AG04450 (cell line): ENCODE measurements at regions not wholly inside any gene's neighbourhood (a gene's known extent, or its start where the extent isn't known, plus 50 kb on each side); places are given as distances from the start of the nearest gene placed in this dataset.

ENCODE experiments used
- CTCF ChIA-PET: fragments of 300-600, 350-600 bp; formaldehyde crosslinking; extraction: SDS; loops from one replicate; lab custom pipeline; 2022; ENCODE audit warnings: antibody characterized with exemption, inconsistent platforms; lab: Charles Lee
- POLR2A ChIA-PET: fragments of 350-600 bp; formaldehyde crosslinking; extraction: SDS; loops from one replicate; lab custom pipeline; 2021; ENCODE audit warnings: antibody characterized with exemption, inconsistent platforms; lab: Yijun Ruan, JAX
- DNase-seq: peaks from one replicate; pipeline ENCODE4 v3.0.0-alpha.2; 2011; ENCODE audit warnings: low read depth, low spot score
- H3K27ac ChIP-seq: one replicate; pipeline ENCODE4 v1.5.1; 2012; ENCODE audit warnings: low read depth, low read length, control low read depth
- H3K27me3 ChIP-seq: one replicate; pipeline ENCODE4 v1.6.0; 2012; ENCODE audit warnings: low read length; ENCODE audit not compliant: control insufficient read depth, insufficient read depth
- H3K4me3 ChIP-seq: 2 replicates; pipeline ENCODE4 v1.5.1; 2011; ENCODE audit warnings: mild to moderate bottlenecking, low read depth, low read length, control low read depth
- H3K9me3 ChIP-seq: 2 replicates; pipeline ENCODE4 v1.5.1; 2012; ENCODE audit warnings: low read length; ENCODE audit not compliant: control insufficient read depth, insufficient read depth
- TF ChIP-seq, protein P1 (sequence below): IDR thresholded peaks from 2 replicates; pipeline ENCODE4 v1.5.1; 2011; ENCODE audit warnings: low read depth, low read length, control low read depth, inconsistent platforms

DNA sequence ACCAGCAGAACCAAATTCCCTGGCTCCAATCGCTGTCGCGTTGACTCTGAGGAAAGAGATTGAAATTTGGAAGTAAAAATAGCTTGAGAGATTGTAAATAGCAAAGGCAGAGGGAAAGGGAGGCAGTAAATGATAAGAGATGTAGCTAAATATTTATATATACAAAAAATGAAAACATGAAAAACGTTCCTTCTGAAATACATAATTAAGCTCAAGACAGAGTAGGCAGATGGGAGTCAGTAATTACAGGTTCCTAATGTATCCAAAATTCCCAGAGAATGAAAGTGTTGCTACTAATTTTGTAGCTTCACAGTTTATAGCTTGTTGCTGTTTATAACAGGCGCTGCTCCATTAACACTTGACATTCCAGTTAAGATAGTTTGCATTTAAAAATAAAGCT, 648.7 kb downstream of the KCNA4 start:
- H3K27ac ChIP-seq = no peak overlapping the region
- H3K4me3 ChIP-seq = no peak overlapping the region
- DNase-seq = no peak
- no peaks in the 10 kb centered on the region for H3K9me3 ChIP-seq
- POLR2A ChIA-PET = no interaction called here
- H3K27me3 ChIP-seq = no peaks in the 10 kb centered on the region
- TF ChIP-seq, protein P1, sequence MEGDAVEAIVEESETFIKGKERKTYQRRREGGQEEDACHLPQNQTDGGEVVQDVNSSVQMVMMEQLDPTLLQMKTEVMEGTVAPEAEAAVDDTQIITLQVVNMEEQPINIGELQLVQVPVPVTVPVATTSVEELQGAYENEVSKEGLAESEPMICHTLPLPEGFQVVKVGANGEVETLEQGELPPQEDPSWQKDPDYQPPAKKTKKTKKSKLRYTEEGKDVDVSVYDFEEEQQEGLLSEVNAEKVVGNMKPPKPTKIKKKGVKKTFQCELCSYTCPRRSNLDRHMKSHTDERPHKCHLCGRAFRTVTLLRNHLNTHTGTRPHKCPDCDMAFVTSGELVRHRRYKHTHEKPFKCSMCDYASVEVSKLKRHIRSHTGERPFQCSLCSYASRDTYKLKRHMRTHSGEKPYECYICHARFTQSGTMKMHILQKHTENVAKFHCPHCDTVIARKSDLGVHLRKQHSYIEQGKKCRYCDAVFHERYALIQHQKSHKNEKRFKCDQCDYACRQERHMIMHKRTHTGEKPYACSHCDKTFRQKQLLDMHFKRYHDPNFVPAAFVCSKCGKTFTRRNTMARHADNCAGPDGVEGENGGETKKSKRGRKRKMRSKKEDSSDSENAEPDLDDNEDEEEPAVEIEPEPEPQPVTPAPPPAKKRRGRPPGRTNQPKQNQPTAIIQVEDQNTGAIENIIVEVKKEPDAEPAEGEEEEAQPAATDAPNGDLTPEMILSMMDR = no peak
- CTCF ChIA-PET = no interaction called here

DNA sequence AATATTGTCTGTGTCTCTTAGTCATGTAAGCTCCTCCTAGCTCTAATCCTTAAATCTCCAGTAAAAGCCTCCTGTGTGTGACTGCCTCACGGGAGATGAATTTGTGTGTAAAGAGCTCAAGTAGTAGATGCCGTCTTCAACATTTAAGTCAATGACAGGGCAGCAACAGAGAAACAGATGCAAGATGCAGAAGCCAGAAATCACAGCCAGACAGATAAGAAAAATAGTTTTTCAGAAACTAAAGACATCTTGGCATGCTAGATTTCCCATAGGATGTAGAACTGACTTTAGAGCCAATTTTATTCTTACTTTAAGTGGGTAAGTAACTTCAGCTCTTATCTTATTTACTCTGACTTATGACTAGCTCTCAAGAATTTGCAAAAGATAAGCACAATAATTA, 652.8 kb downstream of the KCNA4 start:
- Histone ChIP-seq H3K27me3 (no peaks in the 10 kb centered on the region), H3K4me3 (no peak overlapping the region), H3K27ac (no peak overlapping the region), H3K9me3 (no peaks in the 10 kb centered on the region)
- ChIA-PET CTCF (no interaction called here), POLR2A (no interaction called here)
- TF ChIP-seq, protein P1 = no peak
- DNase-seq = no peak

DNA sequence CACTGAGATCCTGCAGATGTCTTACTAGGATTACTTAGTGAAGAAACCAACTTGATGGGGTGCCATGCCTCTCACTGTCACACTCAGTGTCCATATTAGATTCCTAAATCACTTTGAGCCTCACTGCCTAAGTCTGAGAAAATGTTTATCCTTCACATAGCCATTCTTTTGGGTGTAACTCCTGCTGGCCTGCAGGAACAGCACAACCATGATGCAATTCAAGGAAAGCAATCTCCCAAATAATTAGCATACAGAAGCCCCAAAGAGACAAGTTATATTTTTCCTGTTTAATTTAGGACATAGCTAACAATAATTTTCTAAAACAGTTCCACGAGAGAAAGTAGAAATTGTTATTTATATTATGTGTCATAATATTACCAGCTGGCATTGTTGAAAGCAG, 655.5 kb downstream of the KCNA4 start:
- H3K27me3 ChIP-seq = no peaks in the 10 kb centered on the region
- no peak for DNase-seq
- H3K9me3 ChIP-seq = no peaks in the 10 kb centered on the region
- ChIA-PET POLR2A (no interaction called here), CTCF (no interaction called here)
- TF ChIP-seq, protein P1 = no peak
- H3K4me3 ChIP-seq = no peak overlapping the region
- H3K27ac ChIP-seq = no peak overlapping the region

DNA sequence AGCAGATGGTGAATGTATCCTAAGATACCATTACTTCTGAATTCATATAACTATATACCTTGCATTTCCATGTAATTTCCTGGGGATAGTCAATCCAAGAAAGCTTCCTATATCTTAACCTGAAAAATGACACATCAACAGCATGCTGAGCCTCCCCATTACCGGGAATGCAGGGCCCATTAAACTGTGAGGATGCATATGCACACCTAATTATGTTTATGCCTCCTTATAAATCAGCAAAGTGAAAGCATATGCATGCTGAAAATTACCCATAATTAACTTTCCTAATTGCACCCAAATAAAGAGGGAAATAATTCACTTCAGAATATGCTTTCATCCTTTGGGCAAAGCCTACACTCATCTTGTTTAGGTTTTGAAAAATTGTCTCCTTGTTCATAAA, 663.0 kb downstream of the KCNA4 start:
- no peak overlapping the region for H3K27ac ChIP-seq
- no peaks in the 10 kb centered on the region for H3K9me3 ChIP-seq
- DNase-seq = no peak
- POLR2A ChIA-PET = no interaction called here
- H3K4me3 ChIP-seq = no peak overlapping the region
- TF ChIP-seq, protein P1 = no peak
- no peaks in the 10 kb centered on the region for H3K27me3 ChIP-seq
- CTCF ChIA-PET = no interaction called here

DNA sequence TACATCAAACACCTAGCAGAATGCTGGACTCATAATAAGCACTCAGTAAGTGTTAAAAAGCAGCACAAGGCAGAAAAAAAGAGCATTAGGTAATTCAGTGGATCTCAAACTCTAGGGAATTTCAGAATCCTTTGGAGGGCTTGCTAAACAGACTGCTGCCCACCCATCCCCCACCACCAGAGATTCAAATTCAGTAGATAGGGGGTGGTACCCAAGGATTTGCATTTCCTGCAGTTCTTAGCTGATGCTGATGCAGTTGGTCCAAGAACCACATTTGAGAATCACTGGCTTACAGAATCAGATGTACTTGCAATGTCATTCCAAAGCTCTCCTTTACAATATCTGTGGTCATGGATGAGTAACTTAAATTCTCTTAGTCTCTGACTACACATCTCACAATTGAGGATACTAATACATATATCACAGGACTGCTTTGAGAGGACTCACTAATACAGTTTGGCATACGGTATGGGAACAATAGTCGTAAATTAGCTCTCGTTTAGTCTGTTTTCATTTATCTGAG, 664.5 kb downstream of the KCNA4 start:
- H3K9me3 ChIP-seq = no peaks in the 10 kb centered on the region
- no peak overlapping the region for H3K27ac ChIP-seq
- DNase-seq = no peak
- TF ChIP-seq, protein P1 = no peak
- CTCF ChIA-PET = interaction anchor here (0.7 kb wide), 1 partner anchor 9 kb away, joined by 5 read pairs; no protein-coding TSS in a partner anchor
- no peaks in the 10 kb centered on the region for H3K27me3 ChIP-seq
- H3K4me3 ChIP-seq = no peak overlapping the region
- POLR2A ChIA-PET = no interaction called here
